ENCODE measurements at regions not wholly inside any gene's neighbourhood (a gene's known extent, or its start where the extent isn't known, plus 50 kb on each side); places are given as distances from the start of the nearest gene placed in this dataset.

DNA sequence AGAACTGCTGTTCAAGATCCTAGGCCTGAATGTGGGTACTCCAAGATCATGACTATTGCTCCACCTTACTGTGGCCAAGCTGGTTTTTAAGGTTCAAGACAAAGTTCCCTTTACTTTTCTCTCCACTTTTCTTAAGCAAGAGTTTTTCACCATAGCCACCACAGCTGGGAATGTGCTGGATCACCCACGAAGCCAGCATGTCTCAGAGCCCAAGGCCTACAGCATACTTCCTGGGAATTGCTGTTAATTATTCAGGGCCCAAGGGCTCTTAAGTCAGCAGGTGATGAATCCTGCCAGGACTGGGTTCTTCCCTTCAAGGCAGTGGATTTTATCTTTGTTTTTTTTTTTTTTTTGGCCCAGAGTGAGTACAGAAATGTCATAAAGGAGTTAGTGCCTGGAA is 149.4 kb upstream of the TUSC1 start:
- 12 to 21% methylated on average over 1 of the region's 1 CpG for WGBS, 2 donors
- no peak overlapping the region for H3K4me3 ChIP-seq
- no peak for FAIRE-seq
- no peak overlapping the region for H3K27ac ChIP-seq
- H3K9me3 ChIP-seq = no peaks in the 10 kb centered on the region
- DNase-seq = no peak
- TF ChIP-seq, protein P1, sequence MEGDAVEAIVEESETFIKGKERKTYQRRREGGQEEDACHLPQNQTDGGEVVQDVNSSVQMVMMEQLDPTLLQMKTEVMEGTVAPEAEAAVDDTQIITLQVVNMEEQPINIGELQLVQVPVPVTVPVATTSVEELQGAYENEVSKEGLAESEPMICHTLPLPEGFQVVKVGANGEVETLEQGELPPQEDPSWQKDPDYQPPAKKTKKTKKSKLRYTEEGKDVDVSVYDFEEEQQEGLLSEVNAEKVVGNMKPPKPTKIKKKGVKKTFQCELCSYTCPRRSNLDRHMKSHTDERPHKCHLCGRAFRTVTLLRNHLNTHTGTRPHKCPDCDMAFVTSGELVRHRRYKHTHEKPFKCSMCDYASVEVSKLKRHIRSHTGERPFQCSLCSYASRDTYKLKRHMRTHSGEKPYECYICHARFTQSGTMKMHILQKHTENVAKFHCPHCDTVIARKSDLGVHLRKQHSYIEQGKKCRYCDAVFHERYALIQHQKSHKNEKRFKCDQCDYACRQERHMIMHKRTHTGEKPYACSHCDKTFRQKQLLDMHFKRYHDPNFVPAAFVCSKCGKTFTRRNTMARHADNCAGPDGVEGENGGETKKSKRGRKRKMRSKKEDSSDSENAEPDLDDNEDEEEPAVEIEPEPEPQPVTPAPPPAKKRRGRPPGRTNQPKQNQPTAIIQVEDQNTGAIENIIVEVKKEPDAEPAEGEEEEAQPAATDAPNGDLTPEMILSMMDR (IDR thresholded peaks at IDR 0.05) = no peak
- H3K4me1 ChIP-seq = no peaks in the 10 kb centered on the region
- intact Hi-C loops (cut with DNase I) = no loop called here
- no peaks in the 10 kb centered on the region for H3K27me3 ChIP-seq
- no peaks in the 10 kb centered on the region for H3K36me3 ChIP-seq
- no peak for ATAC-seq

DNA sequence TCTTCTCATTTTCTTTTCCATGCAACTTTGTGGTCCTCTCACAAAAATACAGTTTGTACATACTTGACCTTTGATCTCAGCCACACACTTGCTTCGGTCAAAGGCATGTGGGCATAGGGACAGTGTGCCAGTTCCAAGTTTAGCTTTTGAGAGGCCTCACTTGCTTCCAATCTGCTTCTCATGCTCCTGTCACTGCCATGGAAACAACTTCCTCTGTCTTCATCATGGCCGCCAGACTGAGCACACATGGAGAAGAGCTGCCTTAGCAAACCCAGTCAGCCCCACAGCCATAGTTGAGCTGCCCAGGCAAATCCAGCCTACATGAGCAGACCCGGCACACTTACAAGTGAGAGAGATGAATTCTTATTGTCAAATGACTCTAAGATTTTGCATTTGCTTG is 138.2 kb upstream of the TUSC1 start:
- FAIRE-seq = no peak
- no peak overlapping the region for H3K27ac ChIP-seq
- WGBS, 2 donors = 63 to 66% methylated on average over 3 of the region's 3 CpGs

DNA sequence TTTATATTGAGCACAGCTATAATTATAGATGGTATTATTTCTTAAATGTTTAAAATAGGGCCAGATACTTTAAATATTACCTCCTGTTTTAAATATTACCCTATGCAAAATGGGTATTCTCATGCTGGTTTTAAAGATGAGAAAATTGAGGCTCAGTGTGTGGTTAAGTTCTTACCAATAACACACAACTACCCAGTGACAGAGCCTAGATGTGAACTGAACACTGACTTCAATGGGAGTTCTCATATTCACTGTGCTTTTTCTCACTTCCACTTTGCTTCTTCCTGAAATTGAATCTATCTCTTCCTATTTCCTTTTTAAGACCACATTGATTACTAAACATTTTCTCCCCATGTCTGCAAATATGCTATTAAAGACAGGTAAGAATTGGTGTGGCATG is 135.8 kb upstream of the TUSC1 start:
- FAIRE-seq (no peak), DNase-seq (no peak), ATAC-seq (no peak)
- Histone ChIP-seq H3K27ac (no peak overlapping the region), H3K36me3 (no peaks in the 10 kb centered on the region), H3K9me3 (no peaks in the 10 kb centered on the region), H3K4me1 (no peaks in the 10 kb centered on the region), H3K27me3 (no peaks in the 10 kb centered on the region), H3K4me3 (no peak overlapping the region)
- TF ChIP-seq, protein P1 (IDR thresholded peaks at IDR 0.05) = no peak
- intact Hi-C loops (cut with DNase I) = no loop called here

More for the DNA sequence above, 138.2 kb upstream of the TUSC1 start:
- no peak for ATAC-seq
- no peaks in the 10 kb centered on the region for H3K36me3 ChIP-seq
- H3K4me1 ChIP-seq = no peaks in the 10 kb centered on the region
- no peaks in the 10 kb centered on the region for H3K27me3 ChIP-seq
- intact Hi-C loops (cut with DNase I) = no loop called here
- TF ChIP-seq, protein P1 (IDR thresholded peaks at IDR 0.05) = no peak
- H3K4me3 ChIP-seq = no peak overlapping the region
- H3K9me3 ChIP-seq = no peaks in the 10 kb centered on the region
- DNase-seq = no peak

DNA sequence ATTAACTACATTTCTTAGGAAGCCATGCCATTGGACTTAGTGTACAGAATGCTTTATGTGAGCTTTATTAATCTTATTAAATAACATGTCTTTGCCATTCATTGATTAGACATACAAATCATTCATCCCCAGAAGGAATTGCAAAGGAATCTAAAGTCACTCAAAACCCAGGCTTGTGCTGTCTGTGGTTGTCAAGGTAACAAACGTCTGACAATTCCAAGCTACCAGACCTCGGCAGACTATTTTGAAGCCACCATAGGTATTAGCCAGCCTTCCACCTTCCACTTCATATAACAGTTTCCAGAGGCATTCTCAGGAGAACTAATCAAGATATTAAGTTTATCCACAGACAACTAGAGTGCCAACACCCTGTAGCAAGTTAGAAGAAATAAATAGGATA is 135.2 kb upstream of the TUSC1 start:
- Histone ChIP-seq H3K27me3 (no peaks in the 10 kb centered on the region), H3K4me1 (no peaks in the 10 kb centered on the region), H3K9me3 (no peaks in the 10 kb centered on the region), H3K4me3 (no peak overlapping the region), H3K27ac (no peak overlapping the region), H3K36me3 (no peaks in the 10 kb centered on the region)
- no peak for ATAC-seq
- TF ChIP-seq, protein P1 (IDR thresholded peaks at IDR 0.05) = no peak
- DNase-seq = no peak
- FAIRE-seq = no peak
- WGBS, 2 donors = 8 to 9% methylated on average over 2 of the region's 2 CpGs
- intact Hi-C loops (cut with DNase I) = no loop called here

DNA sequence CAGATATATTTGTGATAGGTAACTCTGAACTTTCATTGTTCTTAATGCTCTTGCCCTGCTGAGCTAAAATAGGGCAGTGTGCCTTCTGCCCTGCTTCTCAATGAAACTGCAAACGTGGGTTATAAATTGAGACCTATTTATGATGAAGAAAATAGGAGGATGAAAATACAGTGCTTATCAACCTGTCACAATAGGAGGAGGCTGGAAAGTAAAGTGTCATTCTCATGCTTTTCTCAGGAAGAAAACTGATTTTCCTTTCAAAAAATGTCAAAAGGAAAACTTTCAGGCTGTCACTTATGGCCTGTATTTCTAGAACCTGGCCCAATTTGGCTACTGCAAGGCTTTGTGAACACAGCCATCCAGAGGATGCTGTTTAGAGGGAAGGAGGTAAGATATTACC is 130.3 kb upstream of the TUSC1 start:
- Histone ChIP-seq H3K36me3 (no peaks in the 10 kb centered on the region), H3K27me3 (no peaks in the 10 kb centered on the region), H3K4me3 (no peak overlapping the region), H3K27ac (no peak overlapping the region), H3K9me3 (no peaks in the 10 kb centered on the region), H3K4me1 (no peaks in the 10 kb centered on the region)
- intact Hi-C loops (cut with DNase I) = no loop called here
- ATAC-seq = no peak
- no peak for DNase-seq
- TF ChIP-seq, protein P1 (IDR thresholded peaks at IDR 0.05) = no peak
- FAIRE-seq = no peak
- 33 to 36% methylated on average over 1 of the region's 1 CpG for WGBS, 2 donors

All from pancreas (tissue), 10 donors.